Upper lobe of left lung (tissue), 6 donors: ENCODE measurements at regions not wholly inside any gene's neighbourhood (a gene's known extent, or its start where the extent isn't known, plus 50 kb on each side); places are given as distances from the start of the nearest gene placed in this dataset.

ENCODE experiments used
- ATAC-seq, 2 donors: fragments of 200-7000 bp; cut with Tn5 transposase; one replicate each; pipeline ENCODE4 v1.9.1; 2022; ENCODE audit warnings: mild to moderate bottlenecking in 2 of 2, moderate library complexity in 2 of 2; ENCODE audit not compliant: low FRiP score in 2 of 2
- DNase-seq, 2 donors: peaks; one replicate each; pipeline ENCODE4 v3.0.0-alpha.2; 2019 to 2020
- H3K27ac ChIP-seq, 4 donors: fragments of 200-600 bp; sonication (generic); one replicate each; pipeline ENCODE4 v1.5.1; 2016 to 2019
- H3K27me3 ChIP-seq, 4 donors: fragments of 200-600 bp; sonication (generic); one replicate each; pipeline ENCODE4 v1.5.1; 2017 to 2019
- H3K36me3 ChIP-seq, 4 donors: fragments of 200-600 bp; sonication (generic); one replicate each; pipeline ENCODE4 v1.5.1; 2016 to 2019
- H3K4me1 ChIP-seq, 4 donors: fragments of 200-600 bp; sonication (generic); one replicate each; pipeline ENCODE4 v1.5.1; 2018 to 2019
- H3K4me3 ChIP-seq, 4 donors: fragments of 200-600 bp; sonication (generic); one replicate each; pipeline ENCODE4 v1.5.1; 2017 to 2019; ENCODE audit warnings: mild to moderate bottlenecking in 2 of 4, moderate library complexity in 1 of 4
- H3K9me3 ChIP-seq, 4 donors: fragments of 200-600 bp; sonication (generic); one replicate each; pipeline ENCODE4 v1.5.1; 2018 to 2019
- EP300 ChIP-seq, 4 donors: sonication (generic); formaldehyde crosslinking; IDR thresholded peaks; one replicate each; pipeline ENCODE4 v1.5.1; 2017; ENCODE audit warnings: antibody characterized with exemption in 4 of 4, control low read depth in 2 of 4
- POLR2A ChIP-seq, 4 donors: fragments of 450-650 bp; IDR thresholded peaks; one replicate each; pipeline ENCODE4 v1.5.1; 2016 to 2017; ENCODE audit warnings: antibody characterized with exemption in 4 of 4, mild to moderate bottlenecking in 2 of 4
- POLR2AphosphoS5 ChIP-seq, 2 donors: sonication (generic); formaldehyde crosslinking; IDR thresholded peaks; one replicate each; pipeline ENCODE4 v1.5.1; 2017; ENCODE audit warnings: antibody characterized with exemption in 2 of 2
- WGBS, 2 donors: methylation state at CpG; one replicate each; pipeline ENCODE4 v1.1.5; 2017 to 2018; 5-methylcytosine and 5-hydroxymethylcytosine counted together
- TF ChIP-seq, protein P1 (sequence below), 6 experiments: fragments of 450-650 bp in 4 of 6; fragments of 200-600 bp in 2 of 6; sonication (generic) in 2 of 6; IDR thresholded peaks; one replicate each; pipeline ENCODE4 v1.5.1; 2016 to 2019; ENCODE audit warnings: antibody characterized with exemption in 6 of 6
- donor health status: DM: no; HTN: no; CAD: no; lungs with moderate emphysema.
- donor health status: DM: no; HTN: yes; CAD: no; lungs with severe emphysema.

DNA sequence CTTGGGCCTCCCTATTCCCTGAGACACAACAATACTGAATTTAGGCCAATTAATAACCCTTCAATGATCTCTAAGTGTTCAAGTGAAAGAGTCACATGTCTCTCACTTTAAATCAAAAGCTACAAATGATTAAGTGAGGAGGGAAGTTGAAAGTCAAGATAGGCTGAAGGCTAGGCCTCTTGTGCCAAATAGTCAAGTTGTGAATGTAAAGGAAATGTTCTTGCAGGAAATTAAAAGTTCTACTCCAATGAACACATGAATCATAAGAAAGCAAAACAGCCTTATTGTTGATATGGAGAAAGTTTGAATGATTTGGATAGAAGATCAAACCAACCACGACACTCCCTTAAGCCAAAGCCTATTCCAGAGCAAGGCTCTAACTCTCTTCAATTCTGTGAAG, 286.9 kb downstream of the MEIS1 start:
- TF ChIP-seq EP300 (IDR thresholded peaks at IDR 0.05) = no peak
- no peak for TF ChIP-seq POLR2AphosphoS5 (IDR thresholded peaks at IDR 0.05)
- TF ChIP-seq POLR2A (IDR thresholded peaks at IDR 0.05) = no peak
- TF ChIP-seq, protein P1, sequence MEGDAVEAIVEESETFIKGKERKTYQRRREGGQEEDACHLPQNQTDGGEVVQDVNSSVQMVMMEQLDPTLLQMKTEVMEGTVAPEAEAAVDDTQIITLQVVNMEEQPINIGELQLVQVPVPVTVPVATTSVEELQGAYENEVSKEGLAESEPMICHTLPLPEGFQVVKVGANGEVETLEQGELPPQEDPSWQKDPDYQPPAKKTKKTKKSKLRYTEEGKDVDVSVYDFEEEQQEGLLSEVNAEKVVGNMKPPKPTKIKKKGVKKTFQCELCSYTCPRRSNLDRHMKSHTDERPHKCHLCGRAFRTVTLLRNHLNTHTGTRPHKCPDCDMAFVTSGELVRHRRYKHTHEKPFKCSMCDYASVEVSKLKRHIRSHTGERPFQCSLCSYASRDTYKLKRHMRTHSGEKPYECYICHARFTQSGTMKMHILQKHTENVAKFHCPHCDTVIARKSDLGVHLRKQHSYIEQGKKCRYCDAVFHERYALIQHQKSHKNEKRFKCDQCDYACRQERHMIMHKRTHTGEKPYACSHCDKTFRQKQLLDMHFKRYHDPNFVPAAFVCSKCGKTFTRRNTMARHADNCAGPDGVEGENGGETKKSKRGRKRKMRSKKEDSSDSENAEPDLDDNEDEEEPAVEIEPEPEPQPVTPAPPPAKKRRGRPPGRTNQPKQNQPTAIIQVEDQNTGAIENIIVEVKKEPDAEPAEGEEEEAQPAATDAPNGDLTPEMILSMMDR (IDR thresholded peaks at IDR 0.05) = no peak
- no peaks in the 10 kb centered on the region for H3K9me3 ChIP-seq
- no peaks in the 10 kb centered on the region for H3K36me3 ChIP-seq

DNA sequence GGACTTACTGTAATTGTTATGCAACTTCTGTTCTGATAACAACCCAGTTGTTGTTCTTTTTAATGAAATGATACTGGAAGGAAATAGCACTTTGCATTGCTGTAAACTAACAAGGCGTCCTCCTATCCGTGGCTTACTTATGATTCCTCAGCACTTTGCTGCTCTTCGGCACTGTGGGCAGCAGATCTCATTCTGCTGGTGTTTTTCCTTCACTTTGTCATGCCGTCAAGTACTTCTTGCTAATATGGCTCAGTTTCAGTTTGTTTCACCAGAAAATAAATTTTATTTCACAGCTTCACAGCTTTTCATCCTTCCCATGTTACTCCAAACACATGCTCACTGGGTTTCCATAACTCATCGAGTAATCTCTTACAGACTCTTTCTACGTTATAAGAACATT, 289.3 kb downstream of the MEIS1 start:
- Histone ChIP-seq H3K4me3 (no peak overlapping the region), H3K27me3 (no peaks in the 10 kb centered on the region), H3K9me3 (no peaks in the 10 kb centered on the region), H3K4me1 (no peaks in the 10 kb centered on the region), H3K36me3 (no peaks in the 10 kb centered on the region), H3K27ac (no peak overlapping the region)
- WGBS, 2 donors = 82% methylated on average over 6 of the region's 6 CpGs
- no peak for DNase-seq
- ATAC-seq = no peak
- TF ChIP-seq POLR2AphosphoS5 (IDR thresholded peaks at IDR 0.05) (no peak), POLR2A (IDR thresholded peaks at IDR 0.05) (no peak), EP300 (IDR thresholded peaks at IDR 0.05) (no peak)
- TF ChIP-seq, protein P1 (IDR thresholded peaks at IDR 0.05) = no peak

More for the DNA sequence above, 286.9 kb downstream of the MEIS1 start:
- H3K27me3 ChIP-seq = no peaks in the 10 kb centered on the region
- no peak overlapping the region for H3K4me3 ChIP-seq
- WGBS, 2 donors = 81 to 83% methylated on average over 1 of the region's 1 CpG
- H3K27ac ChIP-seq = no peak overlapping the region
- DNase-seq (no peak), ATAC-seq (no peak)
- H3K4me1 ChIP-seq = no peaks in the 10 kb centered on the region

DNA sequence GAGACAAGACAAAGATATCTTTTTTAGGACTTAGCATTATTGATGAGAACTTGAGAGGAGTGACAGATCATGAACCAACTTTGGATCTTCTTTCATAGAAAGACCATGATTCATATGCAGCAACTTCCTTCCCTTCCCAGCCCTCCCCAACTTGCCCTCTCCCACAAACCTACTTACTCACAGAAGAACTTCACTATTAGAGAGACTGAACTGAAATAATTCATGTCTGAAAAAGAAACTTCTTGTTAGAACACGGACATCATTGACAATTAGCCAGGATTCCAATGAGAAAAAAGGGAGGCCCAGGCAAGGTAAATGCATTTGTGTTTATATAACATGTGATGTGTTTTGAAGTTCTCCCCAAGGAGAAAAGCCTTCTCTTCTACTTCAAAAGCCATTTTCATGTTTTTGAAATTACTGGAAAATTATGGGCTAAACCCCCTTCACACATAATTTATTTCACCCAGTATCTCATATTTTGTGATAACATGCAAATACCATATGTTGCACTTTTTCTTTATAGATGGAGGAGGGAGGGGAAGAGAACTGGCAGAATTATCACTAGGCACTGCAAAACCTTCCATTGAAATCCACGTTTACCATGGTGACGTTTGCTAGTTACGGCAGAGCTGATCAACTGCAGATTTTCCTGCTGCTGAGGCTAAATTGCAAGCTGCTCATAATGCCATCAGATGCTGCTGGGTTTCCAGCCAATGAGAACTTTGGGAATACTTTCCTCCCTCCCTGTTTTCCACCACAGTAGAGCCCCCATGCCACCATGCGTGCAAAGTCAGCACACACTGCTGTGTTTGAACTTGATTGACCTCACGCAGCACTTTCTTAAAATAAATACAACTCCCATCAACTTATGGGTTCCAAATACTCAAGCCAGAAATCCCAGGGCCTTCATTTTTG, 294.7 kb downstream of the MEIS1 start:
- H3K27ac ChIP-seq = no peak overlapping the region
- H3K36me3 ChIP-seq = no peaks in the 10 kb centered on the region
- 62 to 70% methylated on average over 6 of the region's 6 CpGs for WGBS, 2 donors
- no peaks in the 10 kb centered on the region for H3K27me3 ChIP-seq
- no peaks in the 10 kb centered on the region for H3K4me1 ChIP-seq
- DNase-seq (no peak), ATAC-seq (no peak)
- no peak overlapping the region for H3K4me3 ChIP-seq
- TF ChIP-seq EP300 (IDR thresholded peaks at IDR 0.05) (no peak), POLR2A (IDR thresholded peaks at IDR 0.05) (no peak), POLR2AphosphoS5 (IDR thresholded peaks at IDR 0.05) (no peak)
- TF ChIP-seq, protein P1 (IDR thresholded peaks at IDR 0.05) = no peak
- H3K9me3 ChIP-seq = no peaks in the 10 kb centered on the region

GRCh38 chr2:66730441-66730840, 295.5 kb downstream of the MEIS1 start:
- TF ChIP-seq, protein P1 (IDR thresholded peaks at IDR 0.05) = no peak
- no peak for ATAC-seq
- Histone ChIP-seq H3K9me3 (no peaks in the 10 kb centered on the region), H3K27ac (no peak overlapping the region), H3K36me3 (no peaks in the 10 kb centered on the region), H3K27me3 (no peaks in the 10 kb centered on the region), H3K4me3 (no peak overlapping the region), H3K4me1 (no peaks in the 10 kb centered on the region)
- DNase-seq = no peak
- 82 to 87% methylated on average over 6 of the region's 6 CpGs for WGBS, 2 donors
